HFF-Myc (cell line): ENCODE measurements at regions not wholly inside any gene's neighbourhood (a gene's known extent, or its start where the extent isn't known, plus 50 kb on each side); places are given as distances from the start of the nearest gene placed in this dataset.
"Not testable (repeated sequence)": the region's sequence is repeated elsewhere in the genome, so short reads cannot be mapped to it uniquely, and the experiment has no call there.

Experiments
- DNase-seq: peaks from one replicate; pipeline ENCODE4 v3.0.0-alpha.2; 2011; ENCODE audit warnings: low read depth; ENCODE audit errors: extremely low read depth
- H3K4me3 ChIP-seq: replicated peaks from 2 replicates; pipeline ENCODE4 v1.5.1; 2011; ENCODE audit warnings: low read depth, mild to moderate bottlenecking, control low read depth, low read length
- CTCF ChIP-seq: IDR thresholded peaks from 2 replicates; pipeline ENCODE4 v1.5.1; 2012; ENCODE audit warnings: mild to moderate bottlenecking, low read depth, low read length, control low read depth; ENCODE audit errors: missing control alignments

- DNase-seq: no peak
- no peak overlapping the region for H3K4me3 ChIP-seq
- TF ChIP-seq CTCF: no peak
Observed at GRCh38 chr13:64087624-64088023, 2672.0 kb upstream of the PCDH20 start.

- no peak for TF ChIP-seq CTCF
- DNase-seq: no peak
- no peak overlapping the region for H3K4me3 ChIP-seq
Observed at GRCh38 chr13:64083811-64084210, 2668.2 kb upstream of the PCDH20 start.

DNA sequence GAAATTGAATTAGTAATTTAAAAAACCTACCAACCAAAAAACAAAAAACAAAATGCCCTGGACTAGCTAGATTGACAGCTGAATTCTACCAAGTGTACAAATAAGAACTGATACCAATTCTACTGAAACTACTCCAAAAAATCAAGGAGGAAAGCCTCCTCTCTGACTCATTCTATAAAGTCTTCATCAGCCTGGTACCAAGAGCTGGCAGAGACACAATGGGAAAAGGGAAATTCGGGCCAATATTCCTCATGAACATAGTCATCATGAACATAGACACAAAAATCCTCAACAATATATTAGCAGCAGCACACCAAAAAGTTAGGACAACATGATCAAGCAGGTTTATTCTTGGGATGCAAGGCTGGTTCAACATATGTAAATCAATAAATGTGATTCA is 2667.7 kb upstream of the PCDH20 start:
- no peak overlapping the region for H3K4me3 ChIP-seq
- no peak for TF ChIP-seq CTCF
- DNase-seq: no peak

GRCh38 chr13:64078480-64078936 is 2662.9 kb upstream of the PCDH20 start:
- no peak overlapping the region for H3K4me3 ChIP-seq
- DNase-seq: no peak
- no peak for TF ChIP-seq CTCF

GRCh38 chr13:64078025-64078424 is 2662.4 kb upstream of the PCDH20 start:
- no peak for TF ChIP-seq CTCF
- no peak for DNase-seq
- H3K4me3 ChIP-seq: no peak overlapping the region

DNA sequence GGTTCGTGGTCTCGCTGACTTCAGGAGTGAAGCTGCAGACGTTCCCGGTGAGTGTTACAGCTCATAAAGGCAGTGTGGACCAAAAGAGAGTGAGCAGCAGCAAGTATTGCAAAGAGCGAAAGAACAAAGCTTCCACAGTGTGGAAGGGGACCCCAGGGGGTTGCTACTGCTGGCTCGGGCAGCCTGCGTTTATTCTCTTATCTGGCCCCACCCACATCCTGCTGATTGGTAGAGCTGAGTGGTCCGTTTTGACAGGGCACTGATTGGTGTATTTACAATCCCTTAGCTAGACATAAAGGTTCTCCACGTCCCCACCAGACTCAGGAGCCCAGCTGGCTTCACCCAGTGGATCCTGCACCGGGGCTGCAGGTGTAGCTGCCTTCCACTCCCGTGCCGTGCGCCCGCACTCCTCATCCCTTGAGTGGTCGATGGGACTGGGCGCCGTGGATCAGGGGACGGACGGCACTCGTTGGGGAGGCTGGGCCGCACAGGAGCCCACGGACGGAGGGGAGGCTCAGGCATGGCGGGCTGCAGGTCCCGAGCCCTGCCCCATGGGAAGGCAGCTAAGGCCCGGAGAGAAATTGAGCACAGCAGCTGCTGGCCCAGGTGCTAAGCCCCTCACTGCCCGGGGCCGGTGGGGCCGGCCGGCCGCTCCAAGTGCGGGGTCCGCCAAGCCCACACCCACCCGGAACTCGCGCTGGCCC is 2661.6 kb upstream of the PCDH20 start:
- not testable (repeated sequence) for H3K4me3 ChIP-seq, DNase-seq

DNA sequence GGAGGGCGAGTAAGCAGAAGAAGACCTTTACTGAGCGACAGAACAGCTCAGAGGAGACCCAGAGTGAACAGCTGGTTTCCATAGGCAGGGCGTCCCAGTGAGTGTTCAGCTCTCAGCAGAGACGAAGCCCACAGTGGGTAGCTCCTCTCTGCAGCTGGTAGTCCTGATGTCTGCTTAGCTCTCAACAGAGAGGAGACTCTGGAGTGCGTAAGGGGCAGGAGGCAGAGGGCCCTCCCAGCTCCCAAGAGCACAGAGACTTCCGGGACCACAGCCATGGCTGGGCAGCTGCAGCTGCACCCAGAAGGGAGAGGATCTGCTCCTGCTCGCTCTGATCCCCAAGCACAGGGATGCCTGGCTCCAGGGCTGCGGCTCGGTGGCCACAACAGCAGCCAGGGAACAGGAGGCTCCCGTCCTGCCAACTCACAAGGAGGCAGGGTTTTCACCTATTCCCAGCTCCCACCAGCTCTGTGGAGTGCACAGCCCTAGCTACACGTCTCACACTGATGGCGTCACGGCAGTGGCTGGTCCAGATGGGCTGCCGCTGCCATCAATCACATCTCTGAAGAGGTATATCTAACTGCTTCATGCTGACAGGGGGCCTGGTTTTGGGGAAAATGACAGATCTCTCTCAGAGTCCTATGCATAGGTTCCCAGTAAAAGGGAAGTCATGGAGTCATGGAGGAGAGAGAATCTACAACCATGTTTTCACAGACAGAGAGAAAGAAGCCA is 2660.1 kb upstream of the PCDH20 start:
- TF ChIP-seq CTCF: no peak
- DNase-seq: no peak
- no peak overlapping the region for H3K4me3 ChIP-seq
